ENCODE measurements at regions not wholly inside any gene's neighbourhood (a gene's known extent, or its start where the extent isn't known, plus 50 kb on each side); places are given as distances from the start of the nearest gene placed in this dataset.
A peak's percentile ranks its signal among the peaks of the same experiment; 100 is the strongest.

DNA sequence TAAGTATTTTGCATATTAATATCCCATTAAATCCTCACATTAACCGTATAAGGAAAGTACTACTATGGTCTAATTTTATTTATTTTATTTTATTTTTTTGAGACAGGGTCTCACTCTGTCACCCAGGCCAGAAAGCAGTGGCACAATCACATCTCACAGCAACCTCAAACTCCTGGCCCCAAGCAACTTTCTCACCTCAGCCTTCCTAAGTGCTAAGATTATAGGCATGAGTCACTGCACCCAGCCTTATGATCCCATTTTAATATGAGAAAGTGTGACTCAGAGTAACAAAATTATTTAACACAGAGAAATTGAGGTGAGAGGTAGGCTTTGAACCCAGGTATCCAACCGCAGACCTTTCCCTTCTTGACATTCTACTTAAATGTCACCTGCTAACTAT is 330.0 kb upstream of the POU3F3 start:
- TF ChIP-seq, protein P1, sequence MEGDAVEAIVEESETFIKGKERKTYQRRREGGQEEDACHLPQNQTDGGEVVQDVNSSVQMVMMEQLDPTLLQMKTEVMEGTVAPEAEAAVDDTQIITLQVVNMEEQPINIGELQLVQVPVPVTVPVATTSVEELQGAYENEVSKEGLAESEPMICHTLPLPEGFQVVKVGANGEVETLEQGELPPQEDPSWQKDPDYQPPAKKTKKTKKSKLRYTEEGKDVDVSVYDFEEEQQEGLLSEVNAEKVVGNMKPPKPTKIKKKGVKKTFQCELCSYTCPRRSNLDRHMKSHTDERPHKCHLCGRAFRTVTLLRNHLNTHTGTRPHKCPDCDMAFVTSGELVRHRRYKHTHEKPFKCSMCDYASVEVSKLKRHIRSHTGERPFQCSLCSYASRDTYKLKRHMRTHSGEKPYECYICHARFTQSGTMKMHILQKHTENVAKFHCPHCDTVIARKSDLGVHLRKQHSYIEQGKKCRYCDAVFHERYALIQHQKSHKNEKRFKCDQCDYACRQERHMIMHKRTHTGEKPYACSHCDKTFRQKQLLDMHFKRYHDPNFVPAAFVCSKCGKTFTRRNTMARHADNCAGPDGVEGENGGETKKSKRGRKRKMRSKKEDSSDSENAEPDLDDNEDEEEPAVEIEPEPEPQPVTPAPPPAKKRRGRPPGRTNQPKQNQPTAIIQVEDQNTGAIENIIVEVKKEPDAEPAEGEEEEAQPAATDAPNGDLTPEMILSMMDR (IDR thresholded peaks at IDR 0.05; ENCODE audit: insufficient read depth, low read depth, low read length, missing control alignments) = no peak
- no peak for DNase-seq (ENCODE audit: low read depth)
- no peak overlapping the region for H3K4me3 ChIP-seq (ENCODE audit: low read depth, low read length)

DNA sequence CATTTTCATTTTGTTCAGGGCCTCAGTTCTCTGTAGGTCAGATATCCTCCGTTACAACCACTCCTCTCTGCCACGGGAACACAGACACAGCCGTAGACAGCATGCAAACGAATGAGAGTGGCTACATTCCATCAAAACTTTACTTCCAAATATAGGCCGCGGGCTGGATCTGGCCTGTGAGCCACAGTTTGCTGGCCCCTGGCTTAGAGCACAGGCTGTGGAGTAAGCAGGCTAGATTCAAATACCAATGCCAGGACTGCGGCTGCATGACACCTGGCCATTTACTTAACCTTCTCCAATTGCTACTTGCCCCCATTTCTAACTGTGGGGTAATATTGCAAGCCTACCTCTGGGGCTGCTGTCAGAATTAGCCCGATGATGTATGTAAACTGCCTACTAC is 325.8 kb upstream of the POU3F3 start:
- TF ChIP-seq, protein P1 (IDR thresholded peaks at IDR 0.05; ENCODE audit: insufficient read depth, low read depth, low read length, missing control alignments) = no peak
- DNase-seq (ENCODE audit: low read depth) = no peak
- no peak overlapping the region for H3K4me3 ChIP-seq (ENCODE audit: low read depth, low read length)

DNA sequence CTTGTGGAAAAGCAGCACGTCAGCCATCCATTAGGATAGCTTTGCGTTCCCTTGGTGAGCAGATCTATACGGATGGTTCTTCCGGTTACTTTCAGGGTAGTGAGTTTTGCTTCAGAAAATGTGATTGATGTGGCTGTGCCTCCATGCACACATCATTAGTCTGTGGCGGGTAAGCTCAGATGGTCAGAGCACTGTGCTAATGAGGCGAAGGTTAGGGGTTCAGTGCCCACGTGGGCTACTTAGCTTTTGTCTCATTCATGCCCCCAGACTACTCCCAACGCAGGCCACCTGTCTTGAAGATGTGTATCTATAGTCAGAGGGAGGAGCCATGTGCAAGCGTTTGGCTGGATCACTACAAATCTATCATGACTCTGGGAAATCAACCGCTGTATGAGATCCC is 322.8 kb upstream of the POU3F3 start:
- no peak overlapping the region for H3K4me3 ChIP-seq (ENCODE audit: low read depth, low read length)
- TF ChIP-seq, protein P1 (IDR thresholded peaks at IDR 0.05; ENCODE audit: insufficient read depth, low read depth, low read length, missing control alignments) = no peak
- no peak for DNase-seq (ENCODE audit: low read depth)

DNA sequence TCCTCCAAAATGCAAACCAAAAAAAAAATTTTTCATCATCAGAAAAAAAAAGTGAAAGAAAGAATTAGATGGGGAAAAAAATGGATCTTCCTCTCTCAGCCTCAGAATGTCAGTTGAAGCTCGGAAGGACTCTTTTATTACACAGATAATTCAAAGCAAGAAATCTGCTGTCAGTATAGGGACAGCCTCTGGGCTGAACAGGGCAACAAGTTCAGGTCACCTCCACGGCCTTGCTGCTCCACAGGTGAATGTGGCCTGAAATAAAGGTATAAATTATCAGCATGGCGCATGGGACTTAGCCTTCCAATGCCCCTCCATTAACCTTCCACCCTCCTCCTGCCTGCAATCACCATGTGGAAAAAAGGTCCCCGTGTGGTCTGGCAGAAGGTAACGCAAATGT is 316.8 kb upstream of the POU3F3 start:
- DNase-seq (ENCODE audit: low read depth) = no peak
- TF ChIP-seq, protein P1 (IDR thresholded peaks at IDR 0.05; ENCODE audit: insufficient read depth, low read depth, low read length, missing control alignments) = no peak
- H3K4me3 ChIP-seq (ENCODE audit: low read depth, low read length) = no peak overlapping the region

DNA sequence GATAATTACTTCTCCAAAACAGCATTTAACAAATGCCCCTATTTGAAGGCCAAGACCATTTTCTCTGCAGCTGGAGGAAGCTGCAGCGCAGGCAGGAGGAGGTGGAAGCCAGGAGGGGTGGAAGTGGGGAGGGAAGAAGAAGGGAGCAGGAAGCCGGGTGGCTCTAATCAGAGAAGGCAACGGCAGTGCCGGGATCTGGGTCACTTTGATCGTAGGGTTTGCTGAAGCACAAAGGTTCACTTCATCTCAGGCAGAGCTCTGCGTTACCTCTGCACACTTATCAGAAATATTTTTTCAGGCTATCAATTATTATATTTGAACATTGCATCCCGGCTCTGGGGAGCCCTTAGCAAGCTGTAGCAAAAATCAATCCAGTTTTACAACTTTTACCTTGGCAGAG is 315.8 kb upstream of the POU3F3 start:
- no peak overlapping the region for H3K4me3 ChIP-seq (ENCODE audit: low read depth, low read length)
- DNase-seq (ENCODE audit: low read depth) = no peak
- TF ChIP-seq, protein P1 (IDR thresholded peaks at IDR 0.05; ENCODE audit: insufficient read depth, low read depth, low read length, missing control alignments) = no peak

DNA sequence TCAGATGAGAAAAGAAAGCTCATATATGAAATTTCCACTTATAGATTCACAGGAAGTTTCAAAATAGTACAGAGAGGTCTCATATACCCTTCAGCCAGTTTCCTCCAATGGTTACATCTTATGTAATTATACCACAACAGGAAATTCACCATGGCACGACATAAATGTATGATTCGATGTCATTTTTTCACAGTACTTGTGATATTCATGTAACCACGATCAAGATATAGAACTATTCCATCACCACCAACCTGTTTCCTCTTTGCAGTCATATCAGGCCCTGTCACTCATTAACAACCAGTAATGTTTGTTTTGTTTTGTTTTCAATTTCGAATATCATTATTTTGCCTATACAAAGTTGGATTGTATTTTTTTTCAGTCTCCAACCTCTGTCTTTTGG is 314.3 kb upstream of the POU3F3 start:
- H3K4me3 ChIP-seq (ENCODE audit: low read depth, low read length) = no peak overlapping the region
- TF ChIP-seq, protein P1 (IDR thresholded peaks at IDR 0.05; ENCODE audit: insufficient read depth, low read depth, low read length, missing control alignments) = no peak
- peak; percentile 6 for DNase-seq (ENCODE audit: low read depth)

DNA sequence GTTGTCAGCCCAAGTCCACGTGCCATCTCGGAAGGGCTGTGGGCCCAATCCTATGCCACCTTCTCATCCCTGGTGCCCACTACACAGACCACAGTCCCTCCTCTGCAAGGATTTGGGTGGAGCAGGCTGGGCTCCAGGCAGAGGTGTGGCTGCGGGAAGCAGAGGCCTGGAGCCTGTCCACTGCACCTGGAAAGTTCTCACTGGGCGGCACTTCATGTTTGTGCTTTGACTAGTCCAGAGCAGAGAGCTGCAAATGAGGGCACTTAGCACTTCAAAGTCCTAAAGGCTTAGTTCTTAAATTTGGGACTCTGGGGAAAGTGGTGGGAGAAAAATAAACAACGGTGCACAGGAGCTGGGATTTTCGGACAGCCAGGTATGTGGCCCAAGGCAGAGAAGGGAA is 308.9 kb upstream of the POU3F3 start:
- H3K4me3 ChIP-seq (ENCODE audit: low read depth, low read length) = no peak overlapping the region
- TF ChIP-seq, protein P1 (IDR thresholded peaks at IDR 0.05; ENCODE audit: insufficient read depth, low read depth, low read length, missing control alignments) = no peak
- no peak for DNase-seq (ENCODE audit: low read depth)
